ENCODE measurements at regions not wholly inside any gene's neighbourhood (a gene's known extent, or its start where the extent isn't known, plus 50 kb on each side); places are given as distances from the start of the nearest gene placed in this dataset.

- H3K4me3 ChIP-seq (replicated peaks; ENCODE audit: low read depth, low read length): no peak overlapping the region
- peak; percentile 56 for DNase-seq (ENCODE audit: low read depth)
- no peak for TF ChIP-seq CTCF (IDR thresholded peaks at IDR 0.05; ENCODE audit: low read length, missing control alignments)
Measured at GRCh38 chr20:1809131-1809572, 86.1 kb upstream of the SIRPA start.

GRCh38 chr20:1808101-1808500 is 87.1 kb upstream of the SIRPA start:
- no peak for DNase-seq (ENCODE audit: low read depth)
- TF ChIP-seq CTCF (IDR thresholded peaks at IDR 0.05; ENCODE audit: low read length, missing control alignments): no peak
- no peak overlapping the region for H3K4me3 ChIP-seq (replicated peaks; ENCODE audit: low read depth, low read length)

DNA sequence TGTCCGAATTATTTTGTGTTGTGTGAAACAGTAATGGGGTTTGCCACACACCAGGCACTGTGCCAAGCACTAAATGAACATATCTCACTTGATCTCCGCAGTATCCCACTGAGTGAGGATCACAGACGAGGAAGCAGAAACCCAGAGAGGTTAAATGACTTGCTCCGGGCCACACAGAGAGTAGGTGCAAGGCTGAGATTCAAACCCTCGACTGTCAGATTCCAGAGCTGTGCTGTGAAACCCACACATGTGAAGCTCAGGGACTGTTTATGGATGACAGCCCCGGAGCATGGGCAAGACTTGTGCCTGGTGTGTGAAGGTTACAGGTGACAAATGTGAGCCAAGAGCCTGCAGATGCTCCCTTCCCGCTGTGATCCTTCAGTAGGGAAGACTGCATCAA is 87.8 kb upstream of the SIRPA start:
- no peak for TF ChIP-seq CTCF (IDR thresholded peaks at IDR 0.05; ENCODE audit: low read length, missing control alignments)
- no peak for DNase-seq (ENCODE audit: low read depth)
- H3K4me3 ChIP-seq (replicated peaks; ENCODE audit: low read depth, low read length): no peak overlapping the region

GRCh38 chr20:1806456-1806855 is 88.8 kb upstream of the SIRPA start:
- DNase-seq (ENCODE audit: low read depth): no peak
- TF ChIP-seq CTCF (IDR thresholded peaks at IDR 0.05; ENCODE audit: low read length, missing control alignments): no peak
- H3K4me3 ChIP-seq (replicated peaks; ENCODE audit: low read depth, low read length): no peak overlapping the region

DNA sequence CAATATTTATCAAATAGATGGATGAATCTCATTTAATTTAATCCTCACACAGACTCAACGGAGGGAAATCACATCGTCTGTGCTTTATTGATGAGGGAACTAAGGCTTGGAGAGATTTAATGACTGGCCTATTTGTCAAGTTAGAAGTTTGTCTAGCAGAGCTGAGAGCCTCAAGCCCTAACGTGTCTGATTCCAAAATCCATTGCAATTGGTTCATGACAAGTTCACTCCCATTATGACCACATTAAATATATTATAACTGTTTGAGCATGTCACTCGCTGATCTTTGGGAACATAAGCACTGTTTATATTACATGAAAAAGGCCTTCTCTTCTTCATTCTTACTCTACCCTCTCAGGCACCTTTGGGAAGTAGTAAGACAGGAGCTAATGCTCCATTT is 89.4 kb upstream of the SIRPA start:
- DNase-seq (ENCODE audit: low read depth): no peak
- no peak for TF ChIP-seq CTCF (IDR thresholded peaks at IDR 0.05; ENCODE audit: low read length, missing control alignments)
- no peak overlapping the region for H3K4me3 ChIP-seq (replicated peaks; ENCODE audit: low read depth, low read length)

DNA sequence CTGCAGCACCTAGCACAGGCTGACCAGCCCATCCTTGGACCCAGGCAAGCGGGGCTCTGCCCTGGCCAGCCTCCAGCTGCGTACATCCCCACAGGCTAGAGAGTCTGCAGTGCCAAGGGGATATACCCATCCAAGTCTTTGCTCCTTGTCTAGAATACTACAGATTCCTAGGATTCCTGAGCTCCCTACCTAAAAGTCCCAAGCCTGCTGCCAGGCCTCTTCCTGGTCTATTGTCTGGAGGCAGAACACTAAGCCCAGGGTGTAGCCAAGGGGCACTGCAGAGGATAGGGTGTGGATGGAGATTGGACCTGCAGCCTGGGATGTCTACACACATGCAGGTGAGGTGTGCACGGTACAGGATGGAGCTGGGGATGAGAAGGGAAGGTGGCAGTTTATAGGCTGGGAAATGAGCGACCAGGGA is 90.0 kb upstream of the SIRPA start:
- TF ChIP-seq CTCF (IDR thresholded peaks at IDR 0.05; ENCODE audit: low read length, missing control alignments): no peak
- no peak overlapping the region for H3K4me3 ChIP-seq (replicated peaks; ENCODE audit: low read depth, low read length)
- no peak for DNase-seq (ENCODE audit: low read depth)

GRCh38 chr20:1804554-1804956 is 90.7 kb upstream of the SIRPA start:
- no peak for TF ChIP-seq CTCF (IDR thresholded peaks at IDR 0.05; ENCODE audit: low read length, missing control alignments)
- no peak for DNase-seq (ENCODE audit: low read depth)
- H3K4me3 ChIP-seq (replicated peaks; ENCODE audit: low read depth, low read length): no peak overlapping the region
